HL-60 (cell line): ENCODE measurements at regions not wholly inside any gene's neighbourhood (a gene's known extent, or its start where the extent isn't known, plus 50 kb on each side); places are given as distances from the start of the nearest gene placed in this dataset.

Experiments used
- DNase-seq, 2 experiments: peaks; one replicate each; pipeline ENCODE4 v3.0.0-alpha.2; 2010 to 2020; ENCODE audit warnings: low read depth in 1 of 2, low spot score in 1 of 2
- H3K27ac ChIP-seq: fragments of 250-450 bp; sonication (Bioruptor Pico); replicated peaks from 2 replicates; pipeline ENCODE4 v1.5.1; 2020; ENCODE audit warnings: mild to moderate bottlenecking, moderate library complexity
- H3K27me3 ChIP-seq: fragments of 250-450 bp; sonication (Bioruptor Pico); 2 replicates; pipeline ENCODE4 v1.5.1; 2021; ENCODE audit warnings: mild to moderate bottlenecking, moderate library complexity; ENCODE audit not compliant: insufficient read depth, poor library complexity, severe bottlenecking
- H3K4me3 ChIP-seq: replicated peaks from 2 replicates; pipeline ENCODE4 v1.5.1; 2011; ENCODE audit warnings: mild to moderate bottlenecking, control low read depth, low read length; ENCODE audit not compliant: insufficient read depth
- CTCF ChIP-seq: IDR thresholded peaks from one replicate; pipeline ENCODE4 v1.5.1; 2011; ENCODE audit warnings: low read length, control low read depth, inconsistent platforms; ENCODE audit not compliant: insufficient read depth
- GABPA ChIP-seq: IDR thresholded peaks from 2 replicates; pipeline ENCODE4 v1.6.1; 2012; ENCODE audit warnings: low read depth
- POLR2AphosphoS5 ChIP-seq: IDR thresholded peaks from 2 replicates; pipeline ENCODE4 v1.6.1; 2012; ENCODE audit warnings: low read depth
- REST ChIP-seq: IDR thresholded peaks from 2 replicates; pipeline ENCODE4 v1.6.1; 2012; ENCODE audit warnings: low read depth; ENCODE audit not compliant: insufficient replicate concordance
- SPI1 ChIP-seq: IDR thresholded peaks from 2 replicates; pipeline ENCODE4 v1.6.1; 2012; ENCODE audit warnings: low read depth, mild to moderate bottlenecking, borderline replicate concordance

GRCh38 chr5:116629168-116629567 is 54.5 kb upstream of the SEMA6A start:
- Histone ChIP-seq H3K27ac (no peak overlapping the region), H3K4me3 (no peak overlapping the region), H3K27me3 (no peaks in the 10 kb centered on the region)
- TF ChIP-seq CTCF (no peak), GABPA (no peak), POLR2AphosphoS5 (no peak), SPI1 (no peak), REST (no peak)
- DNase-seq, result no peak

DNA sequence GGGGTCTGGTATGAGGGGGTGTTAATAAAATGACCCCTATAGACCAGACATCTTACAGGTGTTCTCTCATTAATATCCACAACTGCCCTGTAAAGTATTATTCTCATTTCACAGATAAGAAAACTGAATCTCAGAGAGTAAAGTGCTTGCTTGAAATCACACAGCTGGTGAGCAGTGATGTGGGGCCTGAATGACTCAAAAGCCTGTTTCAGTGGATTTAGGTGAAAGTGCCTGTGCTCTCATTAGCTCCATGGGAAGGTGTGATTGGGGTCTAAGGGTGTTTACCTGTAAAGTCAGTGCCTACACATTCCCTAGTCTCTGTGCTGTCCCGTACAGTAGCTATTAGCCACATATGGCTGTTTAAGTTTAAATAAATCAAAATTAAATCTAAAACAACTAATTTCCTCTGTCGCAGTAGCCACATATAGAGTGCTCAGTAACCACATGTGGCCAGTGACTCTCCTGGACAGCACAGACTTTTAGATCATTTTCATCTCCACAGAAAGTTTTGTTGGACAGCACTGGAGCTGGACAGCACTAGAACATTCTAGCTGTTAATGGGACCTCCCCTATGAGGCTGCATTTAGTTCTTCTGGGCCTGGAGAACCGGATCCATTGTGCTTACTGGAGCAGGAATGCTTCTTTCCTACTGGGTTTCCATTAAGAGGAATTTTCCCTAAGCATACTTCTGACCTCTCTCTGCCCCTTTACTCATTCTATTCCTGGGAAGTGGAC is 52.5 kb upstream of the SEMA6A start:
- Histone ChIP-seq H3K27ac (no peak overlapping the region), H3K27me3 (no peaks in the 10 kb centered on the region), H3K4me3 (no peak overlapping the region)
- DNase-seq, result no peak
- TF ChIP-seq GABPA (no peak), CTCF (no peak), SPI1 (no peak)

DNA sequence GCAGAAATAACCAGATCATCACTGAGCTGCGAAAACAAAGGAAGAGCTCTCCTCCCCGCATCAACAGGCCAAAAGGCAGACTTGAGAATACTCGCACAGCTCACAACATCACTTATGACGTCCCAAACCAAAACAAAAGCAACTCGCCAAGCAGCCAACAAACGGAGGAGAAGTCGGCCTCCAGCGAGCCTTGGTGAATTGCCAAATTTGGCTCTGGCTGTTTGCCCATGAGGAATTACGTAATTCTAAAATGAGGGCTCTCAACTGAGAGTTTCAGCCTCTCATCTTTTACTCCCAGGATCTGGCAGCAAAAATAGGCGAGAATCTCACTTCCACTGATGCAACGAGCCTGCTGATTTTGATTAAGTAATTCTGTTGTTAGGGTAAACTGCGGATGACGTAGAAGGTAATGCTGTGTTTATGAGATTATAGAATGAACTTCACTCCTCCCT is 51.7 kb upstream of the SEMA6A start:
- no peak overlapping the region for H3K27ac ChIP-seq
- no peak overlapping the region for H3K4me3 ChIP-seq
- H3K27me3 ChIP-seq, result no peaks in the 10 kb centered on the region
- TF ChIP-seq GABPA, result no peak
- no peak for TF ChIP-seq SPI1
- no peak for TF ChIP-seq CTCF
- no peak for TF ChIP-seq REST
- TF ChIP-seq POLR2AphosphoS5, result no peak
- DNase-seq, result peak; percentile 16 to 27
